Activated CD4-positive, alpha-beta T cell treated with anti-CD3 and anti-CD28 coated beads, Interleukin-2, amount 50 U/mL, for 1 hour (primary cell): ENCODE measurements at regions not wholly inside any gene's neighbourhood (a gene's known extent, or its start where the extent isn't known, plus 50 kb on each side); places are given as distances from the start of the nearest gene placed in this dataset.

Experiments
- DNase-seq: peaks from one replicate; pipeline ENCODE4 v3.0.0-alpha.2; 2020

DNA sequence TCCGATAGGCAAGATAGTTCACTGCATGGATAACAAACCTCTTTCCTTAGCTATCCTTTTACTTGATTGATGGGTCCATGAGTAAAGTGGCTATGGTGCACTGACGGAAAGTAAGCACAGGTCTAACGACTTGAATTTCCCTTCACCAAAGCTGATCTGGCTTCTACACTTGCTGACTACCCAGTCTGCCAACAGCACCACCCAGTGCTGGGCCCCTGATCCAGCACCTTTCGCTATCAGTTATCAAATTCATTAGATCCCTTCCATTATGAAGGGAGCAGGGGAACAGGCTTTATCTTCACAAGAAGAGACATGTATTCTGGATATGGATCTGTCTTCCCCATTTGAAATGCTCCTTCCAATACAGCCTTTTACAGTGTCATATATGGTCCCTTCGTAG, 855.9 kb downstream of the GRID1 start:
- DNase-seq = no peak

GRCh38 chr10:85513436-85513835, 853.2 kb downstream of the GRID1 start:
- no peak for DNase-seq

DNA sequence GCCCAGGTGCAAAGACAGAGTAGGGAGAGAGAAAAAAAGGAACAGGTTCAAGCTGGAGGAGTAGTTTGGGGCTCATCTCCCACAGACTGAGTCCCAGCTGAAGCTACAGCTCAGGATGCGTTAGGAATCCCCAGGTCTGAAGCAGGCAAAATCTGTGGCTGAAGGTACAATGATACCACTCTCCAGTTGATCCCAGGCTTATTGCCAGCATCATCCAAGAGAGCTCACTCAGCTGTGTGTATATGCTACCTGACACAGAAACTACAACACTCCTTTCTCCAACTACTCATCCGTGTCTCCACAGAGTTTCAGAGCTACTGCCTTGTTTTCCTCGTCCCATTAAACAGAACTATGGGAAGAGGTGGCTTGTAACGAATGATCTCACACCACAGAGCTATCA, 851.3 kb downstream of the GRID1 start:
- no peak for DNase-seq

DNA sequence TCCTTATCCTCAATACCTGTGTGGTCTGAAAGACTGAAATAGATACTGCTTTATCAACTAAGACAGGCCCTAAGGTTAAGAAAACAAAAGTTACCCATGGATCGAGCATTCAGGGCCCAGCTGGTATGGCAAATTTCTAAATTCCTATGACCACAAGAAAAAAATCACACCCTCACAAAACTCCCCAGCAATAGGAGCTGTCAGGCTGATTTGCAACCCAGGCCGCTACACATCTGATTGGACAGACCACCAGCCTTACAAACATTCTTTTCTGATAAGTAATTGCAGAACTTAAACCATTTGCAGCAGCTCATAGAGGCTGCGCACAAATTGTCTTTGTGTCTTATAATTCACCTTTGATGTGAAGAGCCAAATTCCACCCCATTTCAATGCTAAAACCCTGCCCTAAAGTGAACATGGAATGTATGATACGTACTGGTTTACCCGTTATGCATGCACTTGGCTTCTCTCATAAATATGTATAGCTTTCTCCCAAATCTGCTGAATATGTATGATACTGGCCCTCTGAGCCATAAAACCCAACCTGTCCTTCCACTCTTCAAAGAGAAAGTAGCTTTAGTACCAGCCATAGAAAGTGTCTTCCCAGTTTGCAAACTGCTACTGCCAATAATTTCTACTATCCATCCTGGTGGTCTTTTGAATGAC, 842.5 kb downstream of the GRID1 start:
- DNase-seq = no peak

DNA sequence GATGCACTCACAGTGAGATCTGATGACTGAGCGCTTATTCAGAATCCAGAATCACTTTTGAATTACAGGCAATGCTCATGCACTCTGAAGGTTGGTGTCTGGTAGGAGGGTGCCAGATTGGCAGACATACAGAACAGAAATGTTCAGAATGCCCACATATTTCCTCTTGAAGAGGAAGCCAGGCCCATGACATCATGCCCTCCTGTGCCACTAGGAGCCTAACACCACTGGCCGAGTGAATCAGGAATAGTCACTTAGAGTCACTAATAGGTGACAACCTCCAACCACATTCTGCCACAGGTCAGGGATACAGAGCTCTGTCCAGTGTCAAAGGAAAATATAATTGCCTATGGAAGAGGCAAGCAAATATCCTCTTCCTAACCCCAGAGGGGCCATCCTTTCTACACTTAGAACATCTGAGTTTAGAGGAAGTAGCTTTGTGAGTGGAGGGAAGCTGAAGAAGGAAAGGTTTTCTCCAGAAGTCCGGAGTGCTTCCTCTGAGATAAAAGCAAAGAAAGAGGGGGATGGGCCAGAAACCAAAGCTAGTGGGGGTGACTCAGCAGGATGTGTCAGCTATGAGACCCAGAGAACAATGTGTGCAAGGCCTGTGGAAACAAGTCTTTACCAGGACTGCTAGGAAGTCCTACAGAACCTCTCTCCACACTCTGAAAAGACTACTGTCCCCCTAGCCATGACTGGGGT, 838.8 kb downstream of the GRID1 start:
- no peak for DNase-seq

DNA sequence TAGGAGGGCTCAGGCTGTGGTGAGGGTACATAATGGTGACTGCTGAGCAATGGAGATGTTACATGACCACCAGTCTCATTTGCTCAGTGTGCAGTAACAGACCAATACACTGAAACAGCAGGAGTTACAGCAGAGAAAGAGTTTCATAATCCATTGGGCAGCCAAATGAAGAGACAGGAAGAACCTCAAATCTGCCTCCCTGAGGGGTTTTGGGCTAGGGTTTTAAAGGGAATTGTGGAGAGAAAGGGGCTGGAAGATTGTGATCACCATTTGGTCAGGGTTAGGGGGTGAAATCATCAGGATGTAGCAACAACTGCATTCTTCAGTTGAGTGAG, 838.3 kb downstream of the GRID1 start:
- DNase-seq = no peak

- no peak for DNase-seq
Observed at GRCh38 chr10:85531706-85532105, 834.9 kb downstream of the GRID1 start.

GRCh38 chr10:85532773-85533172, 833.8 kb downstream of the GRID1 start:
- no peak for DNase-seq

- DNase-seq = no peak
Observed at GRCh38 chr10:85535926-85536325, 830.7 kb downstream of the GRID1 start.

GRCh38 chr10:85537561-85537960, 829.0 kb downstream of the GRID1 start:
- no peak for DNase-seq

DNA sequence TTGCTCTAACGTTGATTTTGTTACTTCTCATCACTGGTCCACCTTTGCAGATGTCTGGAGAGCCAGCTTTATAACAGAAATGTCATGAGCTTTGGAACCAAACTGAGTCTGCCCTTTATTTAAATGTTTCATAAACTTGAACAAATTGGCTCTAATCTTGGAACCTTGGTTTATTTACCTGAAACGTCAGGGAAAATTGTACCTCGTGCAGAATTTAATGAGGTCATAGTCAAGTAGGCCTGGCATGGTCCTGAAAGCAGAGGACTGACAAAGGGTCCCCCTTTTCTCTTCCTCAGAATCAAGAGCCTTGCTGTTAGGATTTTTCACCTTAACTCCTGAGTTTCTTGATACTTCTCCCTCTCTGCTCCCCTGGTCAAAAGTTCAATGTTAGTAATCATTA, 828.0 kb downstream of the GRID1 start:
- no peak for DNase-seq

GRCh38 chr10:85542152-85542551, 824.4 kb downstream of the GRID1 start:
- no peak for DNase-seq

- DNase-seq = no peak
Observed at GRCh38 chr10:85542936-85543730, 823.5 kb downstream of the GRID1 start.

DNA sequence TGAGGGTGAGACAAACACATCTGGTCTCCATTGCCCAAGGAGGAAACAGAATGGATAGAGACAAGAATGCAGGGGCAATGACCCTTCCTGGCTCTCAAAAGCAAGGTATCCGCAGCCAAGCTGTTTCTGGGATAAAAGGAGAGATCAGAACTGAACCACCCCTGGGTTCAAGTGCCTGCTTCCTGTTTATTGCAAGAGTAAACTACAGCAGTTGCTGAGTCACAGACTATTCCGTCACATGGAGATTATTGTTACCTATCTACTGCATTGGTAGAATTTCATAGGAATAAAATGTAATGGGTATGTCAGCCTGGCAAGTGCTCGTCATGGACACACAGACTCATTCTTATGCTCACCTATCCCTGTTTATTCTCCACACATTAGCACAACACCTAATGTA, 821.6 kb downstream of the GRID1 start:
- no peak for DNase-seq

- no peak for DNase-seq
Observed at GRCh38 chr10:85545874-85546273, 820.7 kb downstream of the GRID1 start.

- no peak for DNase-seq
Observed at GRCh38 chr10:85547460-85548023, 819.1 kb downstream of the GRID1 start.

DNA sequence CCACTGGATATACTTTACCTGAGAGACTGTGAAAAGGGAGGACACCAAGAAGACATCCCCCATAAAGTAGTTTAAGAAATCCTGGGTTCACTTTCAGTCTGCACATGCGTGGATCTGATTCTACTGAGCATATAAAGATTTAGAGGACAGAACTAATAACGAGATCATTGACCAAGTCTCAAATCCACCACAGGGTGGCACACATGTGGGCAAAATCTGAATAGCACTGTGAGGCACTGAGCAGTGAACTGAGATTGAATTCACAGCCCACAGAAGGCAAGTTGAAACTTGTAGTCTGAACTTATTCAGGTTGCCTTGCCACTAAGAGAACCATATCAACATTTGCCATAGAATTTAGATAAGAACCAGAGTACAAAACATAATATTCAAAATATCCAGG, 818.6 kb downstream of the GRID1 start:
- peak; percentile 9 for DNase-seq
